ENCODE measurements at regions not wholly inside any gene's neighbourhood (a gene's known extent, or its start where the extent isn't known, plus 50 kb on each side); places are given as distances from the start of the nearest gene placed in this dataset.

GRCh38 chr15:35293353-35294130 lies 208.4 kb upstream of the NANOGP8 start:
- no peak for TF ChIP-seq CTCF (IDR thresholded peaks at IDR 0.05; ENCODE audit: low read depth, low read length)
- Histone ChIP-seq H3K4me3 (ENCODE audit: low read depth, low read length) (no peak overlapping the region), H3K9me3 (ENCODE audit: severe bottlenecking) (no peaks in the 10 kb centered on the region), H3K27me3 (ENCODE audit: insufficient read depth, low read depth, severe bottlenecking) (no peaks in the 10 kb centered on the region), H3K36me3 (no peaks in the 10 kb centered on the region), H3K27ac (no peak overlapping the region)
- no peak for DNase-seq

- H3K36me3 ChIP-seq: no peaks in the 10 kb centered on the region
- no peak overlapping the region for H3K4me3 ChIP-seq (ENCODE audit: low read depth, low read length)
- TF ChIP-seq CTCF (IDR thresholded peaks at IDR 0.05; ENCODE audit: low read depth, low read length): no peak
- no peak overlapping the region for H3K27ac ChIP-seq
- H3K9me3 ChIP-seq (ENCODE audit: severe bottlenecking): no peaks in the 10 kb centered on the region
- no peaks in the 10 kb centered on the region for H3K27me3 ChIP-seq (ENCODE audit: insufficient read depth, low read depth, severe bottlenecking)
- DNase-seq: no peak
These were observed 205.2 kb upstream of the NANOGP8 start for GRCh38 chr15:35290301-35290721.

- DNase-seq: peak; percentile 12
- no peaks in the 10 kb centered on the region for H3K36me3 ChIP-seq
- no peaks in the 10 kb centered on the region for H3K27me3 ChIP-seq (ENCODE audit: insufficient read depth, low read depth, severe bottlenecking)
- H3K27ac ChIP-seq: no peak overlapping the region
- peak; percentile 59 for TF ChIP-seq CTCF (IDR thresholded peaks at IDR 0.05; ENCODE audit: low read depth, low read length)
- no peak overlapping the region for H3K4me3 ChIP-seq (ENCODE audit: low read depth, low read length)
- no peaks in the 10 kb centered on the region for H3K9me3 ChIP-seq (ENCODE audit: severe bottlenecking)
These were observed 204.0 kb upstream of the NANOGP8 start for GRCh38 chr15:35289024-35289617.

- no peak for DNase-seq
- no peaks in the 10 kb centered on the region for H3K27me3 ChIP-seq (ENCODE audit: insufficient read depth, low read depth, severe bottlenecking)
- TF ChIP-seq CTCF (IDR thresholded peaks at IDR 0.05; ENCODE audit: low read depth, low read length): no peak
These were observed 203.5 kb upstream of the NANOGP8 start for GRCh38 chr15:35288580-35288979.

GRCh38 chr15:35286721-35287120 lies 201.6 kb upstream of the NANOGP8 start:
- H3K27ac ChIP-seq: no peak overlapping the region
- no peaks in the 10 kb centered on the region for H3K9me3 ChIP-seq (ENCODE audit: severe bottlenecking)
- H3K36me3 ChIP-seq: no peaks in the 10 kb centered on the region

More at GRCh38 chr15:35288580-35288979, 203.5 kb upstream of the NANOGP8 start:
- H3K27ac ChIP-seq: no peak overlapping the region
- H3K36me3 ChIP-seq: no peaks in the 10 kb centered on the region
- no peaks in the 10 kb centered on the region for H3K9me3 ChIP-seq (ENCODE audit: severe bottlenecking)
- no peak overlapping the region for H3K4me3 ChIP-seq (ENCODE audit: low read depth, low read length)

More at GRCh38 chr15:35286721-35287120, 201.6 kb upstream of the NANOGP8 start:
- TF ChIP-seq CTCF (IDR thresholded peaks at IDR 0.05; ENCODE audit: low read depth, low read length): no peak
- no peak for DNase-seq
- no peak overlapping the region for H3K4me3 ChIP-seq (ENCODE audit: low read depth, low read length)
- H3K27me3 ChIP-seq (ENCODE audit: insufficient read depth, low read depth, severe bottlenecking): no peaks in the 10 kb centered on the region

Data from WERI-Rb-1 (cell line).